ENCODE measurements at regions not wholly inside any gene's neighbourhood (a gene's known extent, or its start where the extent isn't known, plus 50 kb on each side); places are given as distances from the start of the nearest gene placed in this dataset.

DNA sequence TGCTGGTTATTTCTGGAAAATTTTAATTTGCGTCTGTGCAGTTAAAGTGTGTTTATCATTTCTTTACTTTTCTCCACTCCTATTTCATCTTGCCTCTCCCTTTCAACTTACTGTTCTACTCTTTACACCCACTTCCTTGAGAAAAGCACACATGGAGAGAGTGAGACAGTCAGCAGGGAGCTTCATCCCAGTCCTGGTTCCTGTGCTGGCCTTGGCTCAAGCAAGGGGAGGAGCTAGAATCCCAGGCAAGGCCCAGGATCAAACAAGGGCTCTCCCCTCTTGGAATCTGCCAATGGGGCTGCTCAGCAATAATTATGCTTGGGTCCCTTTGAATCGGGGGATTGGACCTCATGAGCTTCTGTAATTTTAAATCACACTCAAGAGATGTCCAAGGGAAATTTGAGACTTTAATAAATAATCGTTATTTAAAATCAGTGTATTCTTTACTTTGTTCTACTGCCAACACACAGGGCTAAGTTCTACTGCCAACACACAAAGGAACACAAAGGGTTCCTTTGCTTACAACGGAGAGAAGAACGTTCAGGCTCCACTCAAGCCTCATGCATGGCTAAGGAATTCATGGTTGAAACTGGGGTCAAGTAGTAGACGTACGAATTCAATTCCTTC lies 439.3 kb upstream of the DAB2 start:
- Histone ChIP-seq H3K27me3 (ENCODE audit: control insufficient read depth, insufficient read depth, low read length) (no peaks in the 10 kb centered on the region), H3K4me3 (ENCODE audit: low read depth, low read length) (no peak overlapping the region), H3K36me3 (ENCODE audit: control insufficient read depth, insufficient read depth, low read length) (no peaks in the 10 kb centered on the region)
- TF ChIP-seq, protein P1, sequence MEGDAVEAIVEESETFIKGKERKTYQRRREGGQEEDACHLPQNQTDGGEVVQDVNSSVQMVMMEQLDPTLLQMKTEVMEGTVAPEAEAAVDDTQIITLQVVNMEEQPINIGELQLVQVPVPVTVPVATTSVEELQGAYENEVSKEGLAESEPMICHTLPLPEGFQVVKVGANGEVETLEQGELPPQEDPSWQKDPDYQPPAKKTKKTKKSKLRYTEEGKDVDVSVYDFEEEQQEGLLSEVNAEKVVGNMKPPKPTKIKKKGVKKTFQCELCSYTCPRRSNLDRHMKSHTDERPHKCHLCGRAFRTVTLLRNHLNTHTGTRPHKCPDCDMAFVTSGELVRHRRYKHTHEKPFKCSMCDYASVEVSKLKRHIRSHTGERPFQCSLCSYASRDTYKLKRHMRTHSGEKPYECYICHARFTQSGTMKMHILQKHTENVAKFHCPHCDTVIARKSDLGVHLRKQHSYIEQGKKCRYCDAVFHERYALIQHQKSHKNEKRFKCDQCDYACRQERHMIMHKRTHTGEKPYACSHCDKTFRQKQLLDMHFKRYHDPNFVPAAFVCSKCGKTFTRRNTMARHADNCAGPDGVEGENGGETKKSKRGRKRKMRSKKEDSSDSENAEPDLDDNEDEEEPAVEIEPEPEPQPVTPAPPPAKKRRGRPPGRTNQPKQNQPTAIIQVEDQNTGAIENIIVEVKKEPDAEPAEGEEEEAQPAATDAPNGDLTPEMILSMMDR (IDR thresholded peaks at IDR 0.05; ENCODE audit: insufficient read depth, low read length, poor library complexity, severe bottlenecking) = no peak
- DNase-seq (ENCODE audit: low read depth) = no peak

DNA sequence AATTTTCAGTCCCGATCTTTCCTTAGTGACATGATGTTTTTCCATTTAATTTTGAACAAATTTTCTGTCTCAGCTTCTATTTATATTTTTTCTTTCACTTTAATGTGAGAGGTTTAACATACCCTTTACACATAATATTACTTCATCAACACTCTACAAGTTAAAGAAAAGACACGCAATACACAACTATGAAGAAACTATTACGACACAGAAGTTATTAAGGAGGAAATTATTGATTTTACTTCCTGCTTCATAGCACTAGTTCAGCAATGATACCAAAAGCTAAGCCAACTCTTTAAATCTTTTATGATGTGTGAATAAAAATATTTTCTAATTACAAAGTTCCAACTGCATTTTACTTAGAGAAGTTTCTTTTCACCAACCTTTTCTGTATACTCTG lies 432.3 kb upstream of the DAB2 start:
- TF ChIP-seq, protein P1 (IDR thresholded peaks at IDR 0.05; ENCODE audit: insufficient read depth, low read length, poor library complexity, severe bottlenecking) = no peak
- DNase-seq (ENCODE audit: low read depth) = no peak

DNA sequence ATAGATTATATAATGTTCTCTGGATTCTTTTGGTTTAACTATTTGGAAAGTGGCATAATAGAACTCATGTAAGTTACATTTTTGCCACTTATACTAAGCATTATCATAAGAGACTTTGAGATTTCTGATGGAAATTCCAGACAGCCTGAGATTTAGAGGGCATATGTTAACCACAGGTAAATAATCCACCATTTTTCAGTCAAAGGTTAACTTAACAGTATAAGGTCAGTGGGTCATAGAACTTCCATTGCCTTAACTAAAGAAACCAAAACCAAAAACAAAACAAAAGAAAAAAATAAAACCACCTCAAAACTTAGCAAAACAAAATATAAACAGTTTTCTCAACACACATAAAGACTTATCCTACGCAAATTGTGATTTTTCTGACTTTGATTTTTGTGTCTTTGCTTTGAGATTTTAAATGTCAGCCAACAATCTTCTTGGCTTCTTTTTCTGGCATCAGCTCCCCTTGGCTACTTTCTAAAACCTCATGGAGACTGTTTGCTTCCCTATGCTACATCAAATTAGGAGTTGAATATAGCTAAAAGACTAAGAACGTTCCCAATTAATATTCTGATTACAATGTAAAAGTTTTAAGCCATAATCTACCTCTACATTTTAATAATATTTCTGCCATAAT lies 430.1 kb upstream of the DAB2 start:
- no peaks in the 10 kb centered on the region for H3K36me3 ChIP-seq (ENCODE audit: control insufficient read depth, insufficient read depth, low read length)
- no peak for DNase-seq (ENCODE audit: low read depth)
- H3K4me3 ChIP-seq (ENCODE audit: low read depth, low read length) = no peak overlapping the region
- H3K27me3 ChIP-seq (ENCODE audit: control insufficient read depth, insufficient read depth, low read length) = no peaks in the 10 kb centered on the region
- TF ChIP-seq, protein P1 (IDR thresholded peaks at IDR 0.05; ENCODE audit: insufficient read depth, low read length, poor library complexity, severe bottlenecking) = no peak

More for the DNA sequence above, 432.3 kb upstream of the DAB2 start:
- H3K36me3 ChIP-seq (ENCODE audit: control insufficient read depth, insufficient read depth, low read length) = no peaks in the 10 kb centered on the region
- no peaks in the 10 kb centered on the region for H3K27me3 ChIP-seq (ENCODE audit: control insufficient read depth, insufficient read depth, low read length)
- no peak overlapping the region for H3K4me3 ChIP-seq (ENCODE audit: low read depth, low read length)

DNA sequence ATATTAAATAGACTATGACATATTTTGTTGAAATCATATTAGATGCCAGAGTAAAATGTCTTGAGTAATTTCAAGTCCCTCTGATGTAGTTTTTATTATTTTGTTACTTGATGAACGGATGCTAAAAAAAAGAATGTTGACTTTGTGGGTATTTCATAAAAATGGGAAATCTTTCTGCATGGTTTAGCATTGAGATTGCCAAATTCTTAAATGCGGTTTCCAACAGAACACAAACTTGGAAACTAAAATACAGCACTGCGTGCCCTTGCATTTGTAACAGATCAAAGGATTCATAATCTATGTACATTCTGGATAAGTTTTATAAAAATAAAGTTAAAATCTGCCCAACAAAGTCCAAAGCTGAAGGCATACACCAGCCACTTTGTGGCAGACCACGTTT lies 425.5 kb upstream of the DAB2 start:
- Histone ChIP-seq H3K27me3 (ENCODE audit: control insufficient read depth, insufficient read depth, low read length) (no peaks in the 10 kb centered on the region), H3K4me3 (ENCODE audit: low read depth, low read length) (no peak overlapping the region), H3K36me3 (ENCODE audit: control insufficient read depth, insufficient read depth, low read length) (no peaks in the 10 kb centered on the region)
- TF ChIP-seq, protein P1 (IDR thresholded peaks at IDR 0.05; ENCODE audit: insufficient read depth, low read length, poor library complexity, severe bottlenecking) = no peak
- DNase-seq (ENCODE audit: low read depth) = no peak

DNA sequence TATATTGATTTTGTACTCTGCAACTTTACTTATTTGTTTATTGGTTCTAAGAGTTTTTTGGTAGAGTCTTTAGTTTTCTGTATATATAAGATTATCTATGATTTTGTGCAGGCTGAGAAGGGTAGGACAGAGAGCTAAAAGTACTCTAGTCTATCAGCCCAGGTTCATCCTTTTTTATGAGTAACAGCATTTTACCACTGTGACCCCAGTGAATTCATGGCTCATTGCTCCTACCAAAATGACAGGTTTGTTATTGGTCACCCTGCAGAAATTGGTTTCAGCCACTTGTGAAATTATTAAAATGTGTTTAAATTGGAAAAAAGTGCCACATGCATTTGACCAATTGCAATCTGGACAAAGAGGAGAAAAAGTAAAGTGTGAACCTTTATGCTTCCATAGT lies 421.4 kb upstream of the DAB2 start:
- DNase-seq (ENCODE audit: low read depth) = no peak
- no peak overlapping the region for H3K4me3 ChIP-seq (ENCODE audit: low read depth, low read length)
- H3K36me3 ChIP-seq (ENCODE audit: control insufficient read depth, insufficient read depth, low read length) = no peaks in the 10 kb centered on the region
- no peaks in the 10 kb centered on the region for H3K27me3 ChIP-seq (ENCODE audit: control insufficient read depth, insufficient read depth, low read length)
- TF ChIP-seq, protein P1 (IDR thresholded peaks at IDR 0.05; ENCODE audit: insufficient read depth, low read length, poor library complexity, severe bottlenecking) = no peak

DNA sequence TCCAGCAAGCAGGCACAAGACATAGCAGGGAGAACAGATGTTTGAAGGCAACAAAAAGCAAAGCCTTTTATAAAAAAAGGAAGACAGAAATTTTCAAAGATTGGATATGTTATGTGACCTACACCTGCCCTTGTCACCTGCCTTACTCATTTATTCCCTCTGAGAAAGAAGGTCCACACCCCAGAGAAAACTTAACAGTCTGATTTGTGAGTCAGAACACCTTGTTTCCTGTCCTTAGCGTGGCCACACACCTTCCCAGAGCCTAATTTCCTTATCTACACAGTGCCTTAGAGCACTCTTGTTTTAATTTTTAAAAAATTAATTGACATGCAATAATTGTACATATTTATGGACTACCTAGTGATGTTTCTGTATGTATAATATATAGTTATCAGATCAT lies 419.0 kb upstream of the DAB2 start:
- TF ChIP-seq, protein P1 (IDR thresholded peaks at IDR 0.05; ENCODE audit: insufficient read depth, low read length, poor library complexity, severe bottlenecking) = no peak
- H3K36me3 ChIP-seq (ENCODE audit: control insufficient read depth, insufficient read depth, low read length) = no peaks in the 10 kb centered on the region
- no peak overlapping the region for H3K4me3 ChIP-seq (ENCODE audit: low read depth, low read length)
- H3K27me3 ChIP-seq (ENCODE audit: control insufficient read depth, insufficient read depth, low read length) = no peaks in the 10 kb centered on the region
- no peak for DNase-seq (ENCODE audit: low read depth)

Data from kidney epithelial cell (primary cell).